ENCODE measurements at regions not wholly inside any gene's neighbourhood (a gene's known extent, or its start where the extent isn't known, plus 50 kb on each side); places are given as distances from the start of the nearest gene placed in this dataset.

DNA sequence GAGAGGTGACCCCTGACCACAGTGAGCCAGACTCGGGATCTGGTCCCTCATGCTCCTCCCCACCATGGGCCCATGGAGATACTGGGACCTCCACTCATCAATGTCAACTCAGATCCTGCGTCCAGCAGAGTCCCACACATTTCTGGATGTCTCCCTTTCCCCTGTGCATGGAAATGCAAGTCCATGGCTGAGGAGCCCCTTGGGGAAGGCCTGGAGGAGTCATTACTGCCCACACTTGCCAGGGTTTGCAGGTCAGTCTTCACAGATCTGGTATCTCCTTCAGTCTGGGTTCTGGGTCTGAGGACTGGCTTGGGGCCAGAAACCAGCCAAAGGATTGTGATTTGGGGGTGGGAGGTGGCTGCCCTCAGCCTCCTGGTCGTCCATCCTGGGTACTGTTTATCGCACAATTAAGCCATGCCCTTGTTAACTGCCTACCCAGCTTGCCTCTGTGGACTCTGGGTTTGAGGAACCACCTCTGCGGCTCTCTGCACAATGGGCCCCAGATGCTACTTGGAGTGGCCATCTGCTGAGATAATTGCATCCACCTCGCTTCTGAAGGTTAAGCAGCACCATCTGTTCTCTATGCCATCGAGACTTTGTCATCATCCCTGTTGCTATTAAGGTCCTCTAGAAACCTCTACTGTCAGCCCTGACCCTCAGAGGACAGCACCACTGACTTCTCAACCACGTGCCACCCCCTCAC is 49.9 kb upstream of the KLF13 start:
- H3K4me1 Mint-ChIP-seq: peaks cover 37% of the 10 kb centered on the region
- H3K4me3 Mint-ChIP-seq: no peak overlapping the region
- H3K9me3 Mint-ChIP-seq: no peaks in the 10 kb centered on the region
- no peak for ATAC-seq
- H3K27ac Mint-ChIP-seq: peak overlapping the region; percentile 14
- no peaks in the 10 kb centered on the region for H3K36me3 Mint-ChIP-seq
- H3K27me3 Mint-ChIP-seq: no peaks in the 10 kb centered on the region
